ENCODE measurements at regions not wholly inside any gene's neighbourhood (a gene's known extent, or its start where the extent isn't known, plus 50 kb on each side); places are given as distances from the start of the nearest gene placed in this dataset.

DNA sequence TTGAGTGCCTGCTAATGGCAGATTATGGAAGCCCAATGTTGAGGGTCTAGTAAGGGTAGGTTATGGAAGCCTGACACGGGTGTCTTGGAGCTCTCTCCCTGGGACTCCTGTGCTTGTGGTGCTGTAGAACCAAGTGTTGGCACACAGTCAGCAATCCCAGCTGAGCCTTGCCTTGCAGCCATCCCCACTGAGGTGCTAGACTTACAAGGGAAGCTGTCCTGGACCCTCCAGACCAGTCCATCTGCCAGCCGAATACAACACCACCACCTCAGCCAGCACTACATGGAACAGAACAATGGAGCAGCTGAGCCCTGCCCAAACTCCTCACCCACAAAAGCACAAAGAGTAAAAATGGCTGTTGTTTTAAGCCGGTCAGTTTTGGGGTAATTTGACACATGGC, 90.5 kb upstream of the DNAH5 start:
- no peak for DNase-seq (ENCODE audit: insufficient read length, low spot score, missing footprints)
- Histone ChIP-seq H3K79me2 (ENCODE audit: insufficient read depth, low read length) (no peaks in the 10 kb centered on the region), H3K4me3 (ENCODE audit: insufficient read depth, low read length) (no peak overlapping the region), H4K20me1 (ENCODE audit: insufficient read depth, low read length) (no peaks in the 10 kb centered on the region), H2AFZ (ENCODE audit: low read length) (peak overlapping the region; percentile 39), H3K9me3 (ENCODE audit: low read depth, low read length) (no peaks in the 10 kb centered on the region), H3K36me3 (ENCODE audit: insufficient read depth, low read length) (no peaks in the 10 kb centered on the region), H3K4me1 (ENCODE audit: insufficient read depth, low read length) (peaks cover 63% of the 10 kb centered on the region), H3K27me3 (ENCODE audit: insufficient read depth, low read length) (no peaks in the 10 kb centered on the region), H3K27ac (ENCODE audit: low read depth, low read length) (peak overlapping the region; percentile 94), H3K4me2 (ENCODE audit: insufficient read depth, low read length) (peak overlapping the region; percentile 73)
- TF ChIP-seq, protein P1, sequence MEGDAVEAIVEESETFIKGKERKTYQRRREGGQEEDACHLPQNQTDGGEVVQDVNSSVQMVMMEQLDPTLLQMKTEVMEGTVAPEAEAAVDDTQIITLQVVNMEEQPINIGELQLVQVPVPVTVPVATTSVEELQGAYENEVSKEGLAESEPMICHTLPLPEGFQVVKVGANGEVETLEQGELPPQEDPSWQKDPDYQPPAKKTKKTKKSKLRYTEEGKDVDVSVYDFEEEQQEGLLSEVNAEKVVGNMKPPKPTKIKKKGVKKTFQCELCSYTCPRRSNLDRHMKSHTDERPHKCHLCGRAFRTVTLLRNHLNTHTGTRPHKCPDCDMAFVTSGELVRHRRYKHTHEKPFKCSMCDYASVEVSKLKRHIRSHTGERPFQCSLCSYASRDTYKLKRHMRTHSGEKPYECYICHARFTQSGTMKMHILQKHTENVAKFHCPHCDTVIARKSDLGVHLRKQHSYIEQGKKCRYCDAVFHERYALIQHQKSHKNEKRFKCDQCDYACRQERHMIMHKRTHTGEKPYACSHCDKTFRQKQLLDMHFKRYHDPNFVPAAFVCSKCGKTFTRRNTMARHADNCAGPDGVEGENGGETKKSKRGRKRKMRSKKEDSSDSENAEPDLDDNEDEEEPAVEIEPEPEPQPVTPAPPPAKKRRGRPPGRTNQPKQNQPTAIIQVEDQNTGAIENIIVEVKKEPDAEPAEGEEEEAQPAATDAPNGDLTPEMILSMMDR (IDR thresholded peaks at IDR 0.05; ENCODE audit: extremely low read depth, low read depth, low read length): no peak

- H3K36me3 ChIP-seq (ENCODE audit: insufficient read depth, low read length): no peaks in the 10 kb centered on the region
- H3K4me3 ChIP-seq (ENCODE audit: insufficient read depth, low read length): no peak overlapping the region
- peaks cover 43% of the 10 kb centered on the region for H3K4me1 ChIP-seq (ENCODE audit: insufficient read depth, low read length)
- no peaks in the 10 kb centered on the region for H3K27me3 ChIP-seq (ENCODE audit: insufficient read depth, low read length)
- peak overlapping the region; percentile 5 for H3K27ac ChIP-seq (ENCODE audit: low read depth, low read length)
- H4K20me1 ChIP-seq (ENCODE audit: insufficient read depth, low read length): no peaks in the 10 kb centered on the region
- peak overlapping the region; percentile 12 for H3K4me2 ChIP-seq (ENCODE audit: insufficient read depth, low read length)
- no peaks in the 10 kb centered on the region for H3K79me2 ChIP-seq (ENCODE audit: insufficient read depth, low read length)
- TF ChIP-seq, protein P1 (IDR thresholded peaks at IDR 0.05; ENCODE audit: extremely low read depth, low read depth, low read length): no peak
- no peaks in the 10 kb centered on the region for H3K9me3 ChIP-seq (ENCODE audit: low read depth, low read length)
- no peak for DNase-seq (ENCODE audit: insufficient read length, low spot score, missing footprints)
- peak overlapping the region; percentile 4 for H2AFZ ChIP-seq (ENCODE audit: low read length)
Measured at GRCh38 chr5:14032918-14033317, 88.4 kb upstream of the DNAH5 start.

DNA sequence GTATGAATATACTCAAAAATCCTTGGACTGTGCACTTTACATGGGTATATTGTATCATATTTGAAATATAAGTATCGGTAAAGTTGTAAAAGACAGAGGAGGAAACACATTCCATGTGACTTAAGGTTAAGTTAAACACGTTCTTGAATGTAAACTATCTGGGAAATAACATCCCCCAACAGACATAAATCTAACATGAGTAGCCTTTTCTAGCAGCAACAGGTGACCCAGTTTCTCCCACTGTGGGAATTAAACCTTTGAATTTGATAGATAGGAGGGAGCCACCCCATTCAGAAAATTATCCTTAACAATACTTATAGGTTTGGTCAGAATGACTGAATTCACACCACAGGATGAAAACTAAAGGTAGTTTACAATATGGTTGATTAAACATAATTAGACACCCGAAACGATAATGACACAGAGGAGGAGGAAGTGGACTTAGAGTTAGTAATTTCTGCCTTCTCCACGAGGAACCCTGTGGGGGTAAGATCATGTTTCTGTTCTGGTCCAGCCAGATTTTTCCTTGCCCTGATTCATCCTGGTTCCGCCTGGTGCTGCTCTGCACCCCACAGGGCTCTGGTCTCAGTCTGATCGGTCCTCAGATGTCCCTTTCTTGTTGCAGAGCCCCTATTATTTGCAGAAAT, 84.6 kb upstream of the DNAH5 start:
- Histone ChIP-seq H3K9me3 (ENCODE audit: low read depth, low read length) (no peaks in the 10 kb centered on the region), H3K27ac (ENCODE audit: low read depth, low read length) (no peak overlapping the region), H3K4me3 (ENCODE audit: insufficient read depth, low read length) (no peak overlapping the region), H3K36me3 (ENCODE audit: insufficient read depth, low read length) (no peaks in the 10 kb centered on the region), H3K27me3 (ENCODE audit: insufficient read depth, low read length) (no peaks in the 10 kb centered on the region), H3K4me2 (ENCODE audit: insufficient read depth, low read length) (no peak overlapping the region), H3K79me2 (ENCODE audit: insufficient read depth, low read length) (no peaks in the 10 kb centered on the region), H2AFZ (ENCODE audit: low read length) (no peak overlapping the region), H4K20me1 (ENCODE audit: insufficient read depth, low read length) (no peaks in the 10 kb centered on the region), H3K4me1 (ENCODE audit: insufficient read depth, low read length) (peaks cover 9% of the 10 kb centered on the region)
- DNase-seq (ENCODE audit: insufficient read length, low spot score, missing footprints): no peak
- TF ChIP-seq, protein P1 (IDR thresholded peaks at IDR 0.05; ENCODE audit: extremely low read depth, low read depth, low read length): no peak

DNA sequence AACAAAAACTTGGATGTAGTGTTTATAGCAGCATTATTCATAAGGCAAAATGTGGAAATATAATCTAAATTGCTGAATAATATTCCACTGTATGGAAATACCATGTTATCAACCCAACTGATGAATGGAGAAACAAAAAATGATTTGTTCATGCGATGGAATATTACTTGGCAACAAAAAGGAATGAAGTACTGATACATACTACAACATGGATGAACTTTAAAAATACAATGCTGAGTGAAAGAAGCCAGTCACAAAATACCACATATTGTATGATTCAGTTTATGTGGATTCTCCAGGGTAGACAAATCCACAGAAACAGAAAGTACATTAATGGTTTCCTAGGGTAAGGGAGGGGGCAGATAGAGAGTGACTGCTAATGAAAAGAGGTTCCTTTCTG, 83.7 kb upstream of the DNAH5 start:
- Histone ChIP-seq H3K27ac (ENCODE audit: low read depth, low read length) (no peak overlapping the region), H3K27me3 (ENCODE audit: insufficient read depth, low read length) (no peaks in the 10 kb centered on the region), H3K9me3 (ENCODE audit: low read depth, low read length) (no peaks in the 10 kb centered on the region), H3K4me3 (ENCODE audit: insufficient read depth, low read length) (no peak overlapping the region), H2AFZ (ENCODE audit: low read length) (no peak overlapping the region), H4K20me1 (ENCODE audit: insufficient read depth, low read length) (no peaks in the 10 kb centered on the region), H3K4me1 (ENCODE audit: insufficient read depth, low read length) (peaks cover 7% of the 10 kb centered on the region), H3K36me3 (ENCODE audit: insufficient read depth, low read length) (no peaks in the 10 kb centered on the region), H3K79me2 (ENCODE audit: insufficient read depth, low read length) (no peaks in the 10 kb centered on the region), H3K4me2 (ENCODE audit: insufficient read depth, low read length) (no peak overlapping the region)
- no peak for DNase-seq (ENCODE audit: insufficient read length, low spot score, missing footprints)
- TF ChIP-seq, protein P1 (IDR thresholded peaks at IDR 0.05; ENCODE audit: extremely low read depth, low read depth, low read length): no peak
